GM12891 (cell line): ENCODE measurements at regions not wholly inside any gene's neighbourhood (a gene's known extent, or its start where the extent isn't known, plus 50 kb on each side); places are given as distances from the start of the nearest gene placed in this dataset.
"Not testable (repeated sequence)": the region's sequence is repeated elsewhere in the genome, so short reads cannot be mapped to it uniquely, and the experiment has no call there.

Experiments used
- POLR2AphosphoS5 ChIP-seq: IDR thresholded peaks from 2 replicates; pipeline ENCODE4 v1.6.1; 2011; ENCODE audit warnings: low read depth, low read length, control low read depth
- SPI1 ChIP-seq: IDR thresholded peaks from 2 replicates; pipeline ENCODE4 v1.6.1; 2011; ENCODE audit warnings: low read depth, low read length, control low read depth

DNA sequence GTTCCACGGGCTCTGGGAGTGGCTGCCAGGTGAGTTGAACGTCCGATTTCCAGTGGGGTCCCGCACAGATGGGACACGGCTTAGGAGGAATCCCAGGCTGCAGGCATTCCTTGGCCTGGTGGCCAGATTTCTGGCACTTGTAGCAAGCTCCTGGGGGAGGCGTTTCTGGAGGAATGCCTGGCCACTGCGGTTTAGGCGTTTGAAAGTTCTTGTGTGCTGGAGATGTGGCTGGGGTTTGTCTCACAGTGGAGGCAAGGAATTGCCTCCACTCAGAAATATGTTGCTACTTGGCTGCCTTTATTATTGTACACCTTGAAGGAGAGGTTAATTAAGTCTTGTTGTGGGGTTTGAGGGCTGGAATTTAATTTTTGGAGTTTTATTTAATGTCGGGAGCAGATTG lies 583.3 kb upstream of the MDGA2 start:
- TF ChIP-seq SPI1, POLR2AphosphoS5: not testable (repeated sequence)
